Activated T-cell treated with anti-CD3 and anti-CD28 coated beads for 24 hours (primary cell): ENCODE measurements at regions not wholly inside any gene's neighbourhood (a gene's known extent, or its start where the extent isn't known, plus 50 kb on each side); places are given as distances from the start of the nearest gene placed in this dataset.

Experiments
- DNase-seq: peaks from one replicate; pipeline ENCODE4 v3.0.0-alpha.2; 2020; ENCODE audit warnings: low read depth

DNA sequence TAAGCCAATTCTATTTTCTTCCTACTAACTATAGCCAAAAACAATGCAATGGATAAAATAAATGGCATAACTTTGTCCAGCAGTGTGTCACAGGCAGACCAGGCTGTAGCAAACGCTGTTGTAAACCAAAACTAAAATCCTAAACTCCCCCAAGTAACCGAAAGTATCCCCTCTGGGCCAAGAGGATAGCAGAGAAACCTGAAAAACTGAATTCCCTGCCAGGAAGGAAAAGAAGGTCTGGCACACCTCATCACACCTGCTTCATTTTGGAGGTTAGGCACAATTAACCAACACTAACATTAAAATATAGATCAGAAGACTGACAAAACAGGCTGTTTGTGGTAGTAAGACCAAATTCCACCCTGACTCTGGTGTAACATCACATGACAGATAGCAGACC, 356.8 kb upstream of the C1orf87 start:
- no peak for DNase-seq

DNA sequence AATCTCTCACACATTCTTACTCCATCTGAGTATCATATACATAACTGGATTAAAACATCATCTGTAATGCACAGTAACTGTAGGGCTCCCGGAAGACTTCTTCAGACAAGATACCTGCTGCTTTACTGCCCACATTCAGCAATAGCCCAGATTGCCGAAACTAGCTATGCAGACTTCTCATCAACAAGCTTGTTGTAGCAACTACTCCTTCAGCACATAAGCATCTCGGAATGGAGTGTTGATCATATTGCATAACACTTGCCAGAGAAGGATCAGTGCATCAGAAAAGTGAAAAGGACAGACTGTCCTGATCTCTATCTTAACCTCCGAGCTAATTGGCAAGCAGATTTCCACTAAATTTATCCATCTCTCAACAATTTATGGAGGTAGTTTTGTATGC, 354.6 kb upstream of the C1orf87 start:
- DNase-seq, result no peak

DNA sequence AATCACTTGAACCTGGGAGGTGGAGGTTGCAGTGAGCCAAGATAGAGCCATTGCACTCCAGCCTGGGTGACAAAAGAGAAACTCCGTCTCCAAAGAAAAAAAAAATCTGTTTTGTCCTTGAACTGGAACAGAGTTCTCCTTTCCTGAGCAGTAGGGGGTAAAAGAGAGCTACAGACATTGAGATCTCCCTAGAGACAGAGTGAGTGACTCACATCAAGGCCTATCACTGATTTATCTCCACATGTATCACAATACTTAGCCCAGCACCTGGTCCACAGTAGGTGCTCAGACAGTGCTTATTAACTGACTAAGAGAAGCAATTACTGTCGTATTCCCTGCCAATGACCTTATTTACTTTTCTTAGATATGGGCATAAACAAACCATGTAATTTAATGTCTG, 354.1 kb upstream of the C1orf87 start:
- no peak for DNase-seq

DNA sequence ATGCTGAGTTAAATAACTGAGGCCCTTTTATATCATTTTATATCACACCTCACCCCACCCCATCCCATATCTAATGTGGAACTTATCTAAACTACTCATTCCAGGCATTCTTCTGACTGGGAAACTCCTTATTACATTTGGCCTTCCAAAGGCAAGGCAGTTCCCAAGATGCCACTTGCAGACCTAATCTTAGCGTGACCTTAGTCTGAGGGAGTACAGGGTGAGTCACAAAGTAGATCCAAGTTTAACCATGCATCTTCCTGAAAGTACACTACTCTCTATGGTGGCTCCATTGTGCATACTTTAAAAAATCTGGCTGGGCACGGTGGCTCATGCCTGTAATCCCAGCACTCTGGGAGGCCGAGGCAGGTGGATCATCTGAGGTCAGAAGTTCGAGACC, 353.6 kb upstream of the C1orf87 start:
- no peak for DNase-seq

DNA sequence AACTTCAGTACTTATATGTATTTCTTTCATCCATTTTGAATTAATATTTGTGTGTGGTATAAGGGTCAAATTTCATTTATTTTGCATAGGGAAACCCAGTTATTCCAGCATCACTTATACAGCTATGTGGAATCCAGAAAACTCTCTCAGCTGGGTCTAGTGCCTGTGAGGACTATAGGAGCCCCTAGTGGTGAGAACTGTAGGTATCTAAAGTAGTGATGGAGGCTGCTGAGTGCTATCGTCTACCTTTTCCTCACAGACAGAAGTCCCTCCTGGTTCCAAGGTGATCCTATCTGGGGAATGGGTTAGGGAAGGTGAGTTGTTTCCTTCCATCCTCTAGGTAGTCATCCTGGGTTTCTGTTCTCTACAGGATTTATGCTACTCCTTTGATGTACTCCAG, 352.0 kb upstream of the C1orf87 start:
- DNase-seq, result no peak

DNA sequence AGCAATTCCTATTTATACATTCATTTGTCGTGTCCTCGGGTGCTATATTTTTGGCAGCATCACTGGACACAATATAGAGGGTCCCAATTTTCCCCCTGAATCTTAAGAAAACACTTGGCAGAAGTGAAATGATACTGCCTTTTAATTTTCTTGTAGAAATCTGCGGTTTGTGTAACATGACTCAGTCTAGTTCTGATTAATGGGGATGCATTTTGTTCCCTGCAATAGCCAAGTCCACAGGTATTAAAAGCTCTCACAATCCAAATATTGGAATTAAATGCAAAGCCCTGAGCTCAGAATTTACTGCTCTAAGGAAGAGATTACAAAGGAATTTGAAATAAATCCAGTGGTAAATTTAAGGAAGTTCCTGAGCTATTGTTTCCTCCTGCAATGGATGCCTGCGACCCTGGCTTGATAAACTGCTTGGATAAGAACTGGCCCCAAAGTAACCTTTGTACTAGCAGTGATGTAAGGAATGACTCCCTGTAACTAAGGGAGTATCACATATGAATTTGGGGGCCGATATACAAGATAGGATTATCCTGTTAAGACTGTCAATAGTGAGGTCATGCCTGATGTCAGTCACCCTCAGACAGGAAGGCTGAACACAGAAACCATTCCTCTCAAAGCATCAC, 349.7 kb upstream of the C1orf87 start:
- DNase-seq, result no peak

DNA sequence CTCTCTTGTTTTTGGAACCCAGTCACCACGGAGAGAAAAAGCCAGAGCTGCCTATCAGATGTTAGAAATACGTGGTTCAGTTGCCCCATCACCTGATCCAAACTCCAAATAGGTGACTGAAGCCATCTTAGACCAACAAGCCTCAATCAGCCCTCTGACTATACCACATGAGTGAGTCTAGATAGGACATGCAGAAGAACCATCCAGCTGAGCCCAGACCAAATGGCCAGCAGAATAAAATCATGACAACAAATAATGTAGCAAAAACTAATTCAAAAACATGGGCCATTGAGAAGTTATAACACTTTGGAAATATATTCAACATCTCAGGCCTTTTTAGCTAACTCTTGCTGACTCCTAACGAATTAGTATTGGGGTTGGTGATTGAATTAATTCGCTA, 348.4 kb upstream of the C1orf87 start:
- DNase-seq, result no peak

DNA sequence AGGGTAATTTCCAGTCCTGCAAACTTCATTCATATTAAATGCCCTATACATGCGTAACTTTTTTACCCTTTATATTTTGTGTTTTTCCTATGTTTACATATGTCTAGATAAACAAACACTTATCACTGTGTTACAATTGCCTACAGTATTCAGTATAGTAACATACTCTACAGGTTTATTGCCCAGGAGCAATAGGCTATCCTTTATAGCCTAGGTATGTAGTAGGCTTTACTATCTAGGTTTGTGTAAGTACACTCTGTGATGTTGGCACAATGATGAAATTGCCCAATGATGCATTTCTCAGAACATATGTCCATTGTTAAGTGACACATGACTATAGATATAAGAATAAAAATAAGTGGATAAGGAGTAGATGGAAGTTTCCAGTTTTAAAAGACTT, 345.5 kb upstream of the C1orf87 start:
- DNase-seq, result no peak

DNA sequence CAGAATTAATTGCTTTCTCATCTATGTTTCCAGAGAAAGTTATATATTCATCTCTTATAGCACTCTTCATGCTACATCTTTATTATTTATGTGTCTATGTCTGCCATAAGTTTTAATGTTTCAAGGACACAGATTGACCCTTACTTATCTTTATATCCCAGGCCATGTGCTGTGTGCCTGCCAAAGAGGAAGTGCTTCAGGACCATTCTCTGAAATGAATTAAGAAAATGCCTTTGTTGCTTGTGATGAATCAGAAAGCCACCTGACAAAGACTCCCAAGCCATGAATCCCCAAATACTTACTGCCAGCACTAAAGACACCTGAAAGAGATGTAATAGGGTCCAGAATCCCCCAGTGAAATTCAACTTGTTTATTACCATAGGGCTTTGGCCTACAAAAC, 342.1 kb upstream of the C1orf87 start:
- no peak for DNase-seq

DNA sequence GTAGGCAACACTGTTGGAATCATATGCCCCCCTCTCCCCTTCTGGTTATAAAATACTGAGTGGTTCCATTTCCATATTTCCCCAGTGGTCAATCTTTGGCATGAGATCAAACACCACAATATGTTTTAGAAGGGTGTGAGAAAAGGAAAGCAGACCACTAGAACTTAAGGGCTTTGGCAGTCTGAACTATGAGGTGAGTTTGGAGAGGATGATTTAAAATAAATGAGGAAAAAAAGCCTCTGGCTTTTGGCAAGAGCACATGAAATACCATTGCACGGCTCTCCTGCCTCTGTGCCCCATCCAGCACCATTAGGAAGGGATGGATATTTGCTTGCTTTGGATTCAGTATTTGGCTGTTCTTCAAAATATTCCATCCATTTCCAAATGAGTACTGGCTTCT, 339.5 kb upstream of the C1orf87 start:
- DNase-seq, result no peak

DNA sequence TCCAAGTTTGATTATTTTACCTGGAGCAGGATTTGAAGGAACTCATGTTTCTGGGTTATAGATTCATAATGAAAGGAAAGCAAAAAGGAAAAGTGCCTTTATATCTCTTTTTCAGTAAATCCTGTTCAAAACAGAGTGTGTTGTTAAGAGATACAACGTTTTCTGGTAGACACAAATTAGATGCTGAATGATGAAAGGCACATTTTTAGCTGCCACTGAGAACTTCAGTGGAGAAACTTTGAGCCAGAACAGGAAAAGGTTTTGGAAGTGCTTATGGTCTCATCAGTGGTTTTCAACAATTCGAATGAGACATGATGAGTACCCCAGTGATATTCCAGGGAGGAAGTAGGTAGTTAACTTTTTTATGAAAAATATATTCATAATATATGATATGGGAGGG, 338.0 kb upstream of the C1orf87 start:
- DNase-seq, result no peak

DNA sequence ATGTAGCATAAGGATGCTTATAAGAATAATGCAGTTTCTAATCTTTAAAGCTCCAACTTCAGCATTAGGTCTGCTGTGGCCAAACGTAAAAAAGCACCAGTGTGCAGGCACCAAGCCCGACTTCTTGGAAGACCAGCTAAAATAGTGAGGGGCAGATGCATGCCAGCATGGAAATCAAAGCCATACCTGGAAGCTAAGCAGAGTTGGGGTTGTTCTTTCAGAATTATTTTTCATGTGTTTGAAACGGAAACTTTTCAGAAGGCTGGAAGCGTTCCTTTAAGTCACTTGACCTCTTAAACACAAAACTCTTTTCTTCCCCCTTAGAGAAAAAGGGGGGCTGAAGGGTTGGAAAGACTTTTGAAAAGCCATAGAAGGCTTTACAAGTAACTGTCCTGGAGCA, 329.2 kb upstream of the C1orf87 start:
- no peak for DNase-seq

DNA sequence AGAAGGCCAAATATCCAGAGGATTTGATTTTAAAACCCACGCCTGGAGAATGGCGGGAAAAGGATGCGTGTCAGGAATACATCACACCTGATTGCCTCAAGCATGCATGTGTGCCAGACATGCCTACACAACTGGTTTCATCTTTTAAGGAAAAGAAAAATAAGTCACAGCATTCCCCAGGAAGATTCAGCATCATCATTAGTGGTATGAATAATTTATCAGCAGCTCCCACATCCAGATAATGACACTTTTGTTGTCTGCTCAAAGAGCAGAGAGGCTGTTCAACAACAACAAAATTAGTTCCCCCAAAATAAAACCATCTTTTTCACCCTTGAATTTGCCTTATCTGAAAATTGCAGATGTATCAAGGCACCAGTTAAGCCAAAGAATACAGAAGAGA, 328.6 kb upstream of the C1orf87 start:
- no peak for DNase-seq

DNA sequence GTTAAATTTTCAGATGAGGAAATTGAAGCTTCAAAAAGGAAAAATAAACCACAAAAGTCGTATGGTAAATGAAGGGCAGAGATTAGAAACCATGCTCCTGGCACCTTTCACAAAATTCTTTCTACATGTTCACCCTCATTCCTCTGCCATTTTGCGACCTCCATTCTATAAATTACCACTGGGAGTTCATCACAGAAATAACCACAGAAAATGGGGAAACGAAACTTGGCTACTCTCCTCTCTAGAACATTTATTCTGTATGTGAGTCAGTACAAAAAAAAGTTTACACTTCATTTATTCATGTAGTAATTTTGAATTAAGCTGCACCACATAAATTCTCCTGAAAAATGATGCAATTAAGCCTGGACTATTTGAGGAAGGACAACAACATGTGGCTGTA, 320.9 kb upstream of the C1orf87 start:
- no peak for DNase-seq

DNA sequence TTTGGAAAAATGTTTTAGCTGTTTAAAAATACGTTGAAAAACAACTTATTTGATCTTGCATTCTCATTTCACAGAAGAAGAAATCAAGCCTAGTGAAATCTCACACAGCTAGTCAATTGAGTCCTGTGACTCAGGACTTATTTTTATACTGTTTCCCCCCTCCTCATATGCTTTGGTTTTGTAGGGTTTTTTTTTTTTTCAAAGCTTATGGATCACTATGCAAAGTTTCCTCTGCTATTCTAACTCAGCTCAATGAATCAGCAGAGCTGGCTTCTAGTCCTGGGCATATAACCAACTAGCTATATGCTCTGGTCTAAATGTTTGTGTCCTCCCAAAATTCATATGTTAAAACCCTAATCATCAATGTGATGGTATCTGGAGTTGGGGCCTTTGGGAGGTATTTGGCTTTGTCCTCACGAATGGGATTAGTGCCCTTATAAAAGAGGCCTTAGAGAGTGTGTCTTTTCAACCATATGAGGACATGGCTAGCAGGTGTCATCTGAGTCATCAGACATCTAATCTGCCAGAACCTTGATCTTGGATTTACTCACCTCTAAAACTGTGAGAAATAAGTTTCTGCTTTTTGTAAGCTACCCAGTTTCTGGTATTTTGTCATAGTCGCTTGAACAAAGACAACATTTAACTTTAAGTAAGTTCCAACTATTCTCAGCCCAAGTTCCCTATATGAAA, 317.2 kb upstream of the C1orf87 start:
- no peak for DNase-seq

DNA sequence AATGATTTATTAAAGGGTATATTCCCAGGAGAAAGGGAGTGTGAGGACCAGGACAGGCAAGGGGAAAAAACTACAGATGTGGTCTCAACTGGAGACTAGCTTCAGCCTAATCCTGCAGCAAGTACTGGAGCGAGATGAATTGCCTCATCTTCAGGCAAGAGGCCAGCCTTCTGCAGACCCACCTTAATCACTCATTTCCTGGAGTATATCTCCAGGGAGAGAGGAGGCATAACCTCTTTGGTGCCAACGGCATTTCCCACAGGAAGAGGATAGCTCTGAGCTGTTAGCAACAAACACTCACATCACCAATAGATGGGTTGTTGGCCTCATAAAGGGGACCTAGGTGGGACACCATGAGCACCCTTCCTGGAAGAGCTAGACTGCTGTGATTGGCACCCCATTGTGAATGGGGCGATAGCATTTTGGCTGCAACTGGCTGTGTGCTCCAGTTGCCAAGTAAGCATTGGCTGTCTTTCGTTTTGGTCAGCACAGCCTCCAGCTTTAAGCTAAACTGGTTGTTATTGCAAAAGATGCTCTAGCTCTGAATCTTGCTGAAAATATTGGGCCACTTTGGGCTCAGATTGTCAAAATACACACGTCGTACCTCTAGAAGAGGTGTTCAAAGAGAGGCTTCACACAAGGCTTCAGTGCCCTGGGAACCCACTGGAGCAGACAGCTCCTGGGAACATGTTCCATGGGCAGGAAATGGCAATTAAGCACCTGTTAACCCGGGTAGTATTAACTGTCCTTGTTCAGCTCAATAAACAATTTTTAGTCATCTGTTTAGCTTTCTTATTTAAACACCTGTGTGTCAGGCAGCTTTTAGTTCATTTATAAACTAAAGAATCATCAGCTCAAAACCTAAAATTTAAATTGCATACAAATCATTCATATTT, 314.8 kb upstream of the C1orf87 start:
- no peak for DNase-seq

DNA sequence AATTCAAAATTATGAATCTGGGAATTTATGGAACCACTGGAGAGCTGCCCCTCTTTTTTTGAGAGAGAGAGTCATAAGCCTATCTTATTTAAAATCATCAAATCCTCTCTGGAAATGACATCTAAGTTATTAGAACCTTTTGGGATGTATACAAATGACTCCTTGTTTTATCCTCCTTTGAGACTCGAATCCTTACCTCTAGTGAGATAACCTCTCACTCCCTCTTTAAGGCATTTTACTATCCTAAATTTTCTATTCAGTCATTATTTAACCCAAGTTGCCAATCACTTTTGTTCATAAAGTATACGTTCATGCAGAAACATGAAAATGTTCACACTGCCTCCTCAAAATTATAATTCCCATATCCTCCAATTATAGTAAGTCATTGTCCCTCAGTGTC, 313.6 kb upstream of the C1orf87 start:
- DNase-seq, result no peak

DNA sequence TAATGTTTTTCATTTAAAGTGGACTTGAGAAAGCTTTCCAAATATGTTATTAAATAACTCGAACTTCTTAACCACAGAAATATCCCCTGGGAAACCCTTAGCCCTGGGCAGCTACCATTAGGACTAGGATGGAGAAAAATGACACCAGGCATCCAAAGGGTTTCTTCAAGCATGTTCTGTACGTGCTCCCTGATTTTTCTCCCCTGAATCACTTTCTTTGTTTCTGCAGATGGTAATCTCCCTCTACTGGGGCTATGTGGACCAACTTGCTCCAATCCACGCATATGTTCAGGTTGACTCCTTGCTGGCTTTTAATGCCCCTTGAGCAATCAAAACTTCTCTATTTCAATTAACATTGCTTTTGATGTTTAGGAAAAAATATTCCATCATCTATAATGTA, 312.7 kb upstream of the C1orf87 start:
- DNase-seq, result no peak

DNA sequence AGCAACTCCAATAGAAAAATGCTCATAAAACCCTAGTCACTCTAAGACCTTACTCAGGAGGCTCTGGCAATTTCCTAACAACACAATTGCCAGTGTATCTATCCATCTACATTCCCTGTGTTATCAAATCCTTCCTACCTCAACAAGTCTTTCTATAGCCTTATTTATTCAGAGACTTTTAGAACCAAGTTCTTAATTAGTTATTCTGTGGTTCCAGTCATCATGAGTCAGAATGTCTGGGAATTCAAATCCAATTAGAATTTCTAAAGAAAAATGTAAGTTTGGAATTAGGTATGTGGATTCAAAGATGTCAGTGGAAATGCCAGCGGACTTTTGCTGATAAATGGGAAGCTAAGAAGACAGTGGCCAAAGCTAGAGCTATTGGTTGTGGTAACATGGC, 302.6 kb upstream of the C1orf87 start:
- DNase-seq, result no peak

DNA sequence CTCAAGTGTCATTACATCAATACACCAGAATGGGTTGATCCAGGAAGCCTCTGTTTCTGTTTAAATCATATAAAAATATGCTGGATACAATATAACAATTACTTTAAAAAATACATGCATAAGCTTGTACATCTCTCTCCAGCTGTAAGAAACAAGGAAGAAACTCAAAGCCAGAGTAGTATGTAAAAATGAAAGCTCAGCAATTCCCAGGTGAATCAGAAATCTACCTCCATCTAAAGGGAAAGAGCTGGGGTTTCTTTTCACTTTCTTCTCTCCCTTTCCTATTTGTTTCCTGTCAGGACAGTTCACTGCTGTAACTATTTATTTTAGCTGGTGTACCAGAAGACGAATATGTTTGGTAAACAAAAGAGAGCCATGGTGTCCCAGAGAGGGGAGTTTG, 301.0 kb upstream of the C1orf87 start:
- DNase-seq, result no peak

DNA sequence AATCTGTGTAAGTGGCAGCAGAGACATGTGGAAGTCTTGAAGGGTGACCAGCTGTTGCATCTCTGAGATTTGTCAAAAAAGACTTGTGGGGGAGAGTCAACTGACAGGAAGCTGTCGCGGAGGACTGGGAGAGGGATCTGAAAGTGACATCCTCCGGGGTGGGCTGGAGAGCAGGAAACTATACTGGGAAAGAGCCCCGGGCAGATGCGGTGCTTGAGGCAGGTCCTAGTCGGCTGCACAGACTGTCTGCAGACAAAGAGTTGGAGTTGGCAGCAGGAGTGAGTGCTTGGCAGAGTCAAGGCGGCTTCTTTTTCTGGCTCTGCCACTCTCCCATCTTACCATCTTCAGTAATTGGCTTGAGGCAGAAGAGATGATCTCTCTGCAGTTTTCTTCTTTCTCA, 294.0 kb upstream of the C1orf87 start:
- DNase-seq, result no peak

DNA sequence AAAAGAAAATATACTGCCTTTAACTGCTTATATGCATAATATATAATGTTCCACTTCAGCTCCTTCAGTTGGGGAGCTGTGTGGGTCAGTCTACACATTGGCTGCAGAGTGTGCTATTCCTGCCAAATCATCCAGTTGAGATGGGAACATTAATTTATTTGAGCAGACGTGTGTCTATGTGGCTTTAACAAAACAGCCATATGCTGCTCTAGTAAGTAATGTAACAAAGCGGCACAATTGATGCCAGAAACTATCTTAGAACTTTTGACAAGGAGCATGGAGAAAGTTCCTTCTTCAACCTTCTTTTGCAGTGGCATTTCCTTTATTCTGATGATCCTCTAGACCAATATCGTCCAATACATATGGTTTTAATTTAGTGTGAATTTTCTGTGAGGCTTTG, 285.9 kb upstream of the C1orf87 start:
- DNase-seq, result no peak

DNA sequence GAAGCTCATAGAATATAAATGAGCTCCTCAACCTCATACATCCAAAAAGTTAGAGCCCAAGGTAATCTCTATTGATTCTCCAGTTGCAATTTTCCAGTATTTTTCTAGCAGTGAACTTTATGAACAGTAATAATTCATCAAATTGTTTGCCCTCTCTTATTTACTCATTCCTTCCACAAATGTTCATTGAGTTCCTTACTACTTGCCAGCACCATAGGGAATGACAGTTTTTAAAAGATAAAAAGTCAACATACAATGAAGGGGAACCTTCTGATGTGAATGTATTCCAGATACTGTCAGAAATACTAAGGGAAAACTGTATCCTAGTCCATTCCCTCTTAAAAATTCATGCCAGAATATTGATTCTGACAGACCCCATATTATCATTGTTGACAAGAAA, 277.0 kb upstream of the C1orf87 start:
- DNase-seq, result no peak
